Gastroesophageal sphincter (tissue), 4 donors: ENCODE measurements at regions not wholly inside any gene's neighbourhood (a gene's known extent, or its start where the extent isn't known, plus 50 kb on each side); places are given as distances from the start of the nearest gene placed in this dataset.

Experiments used
- ATAC-seq: fragments of 150-250 bp; one replicate; pipeline ENCODE4 v1.9.1; 2016; ENCODE audit warnings: mild to moderate bottlenecking, moderate library complexity
- H3K27ac ChIP-seq, 4 donors: fragments of 200-600 bp; sonication (generic) in 3 of 4; 1 replicate in 3 of 4; 2 replicates in 1 of 4; pipeline ENCODE4 v1.5.1; 2016 to 2019
- H3K27me3 ChIP-seq: fragments of 200-600 bp; sonication (generic); one replicate; pipeline ENCODE4 v1.5.1; 2019
- H3K36me3 ChIP-seq, 2 donors: fragments of 200-600 bp; sonication (generic); one replicate each; pipeline ENCODE4 v1.5.1; 2019; ENCODE audit warnings: control low read depth in 1 of 2
- H3K4me1 ChIP-seq, 3 donors: fragments of 200-600 bp; sonication (generic); 1 replicate in 2 of 3; 2 replicates in 1 of 3; pipeline ENCODE4 v1.5.1; 2016 to 2019; ENCODE audit warnings: control low read depth in 2 of 3
- H3K4me3 ChIP-seq, 2 donors: fragments of 200-600 bp; sonication (generic); one replicate each; pipeline ENCODE4 v1.5.1; 2019; ENCODE audit warnings: mild to moderate bottlenecking in 1 of 2, moderate library complexity in 1 of 2
- H3K9me3 ChIP-seq, 3 donors: fragments of 200-600 bp; sonication (generic); one replicate each; pipeline ENCODE4 v1.5.1; 2017 to 2019; ENCODE audit warnings: control low read depth in 2 of 3
- EP300 ChIP-seq: sonication (generic); formaldehyde crosslinking; IDR thresholded peaks from one replicate; pipeline ENCODE4 v1.6.1; 2017; ENCODE audit warnings: antibody characterized with exemption, mild to moderate bottlenecking
- POLR2A ChIP-seq, 2 donors: fragments of 450-650 bp; IDR thresholded peaks; one replicate each; pipeline ENCODE4 v1.6.1; 2017; ENCODE audit warnings: antibody characterized with exemption in 2 of 2, mild to moderate bottlenecking in 2 of 2, moderate library complexity in 1 of 2
- POLR2AphosphoS5 ChIP-seq: sonication (generic); formaldehyde crosslinking; IDR thresholded peaks from one replicate; pipeline ENCODE4 v1.6.1; 2017; ENCODE audit warnings: antibody characterized with exemption
- WGBS, 2 donors: methylation state at CpG; one replicate each; pipeline ENCODE4 v1.1.5; 2018; ENCODE audit warnings: low coverage in 1 of 2; 5-methylcytosine and 5-hydroxymethylcytosine counted together
- TF ChIP-seq, protein P1 (sequence below), 4 experiments: fragments of 200-600 bp in 2 of 4; fragments of 450-650 bp in 2 of 4; sonication (generic) in 1 of 4; IDR thresholded peaks; one replicate each; pipeline ENCODE4 v1.5.1; 2017 to 2019; ENCODE audit warnings: antibody characterized with exemption in 4 of 4, mild to moderate bottlenecking in 2 of 4, moderate library complexity in 2 of 4

- Histone ChIP-seq H3K36me3 (no peaks in the 10 kb centered on the region), H3K4me3 (no peak overlapping the region), H3K27ac (no peak overlapping the region), H3K4me1 (no peaks in the 10 kb centered on the region), H3K9me3 (no peaks in the 10 kb centered on the region), H3K27me3 (peaks cover 7% of the 10 kb centered on the region)
- ATAC-seq = no peak
- 52 to 56% methylated on average over 10 of the region's 10 CpGs for WGBS, 2 donors
- TF ChIP-seq EP300 = no peak
- TF ChIP-seq, protein P1, sequence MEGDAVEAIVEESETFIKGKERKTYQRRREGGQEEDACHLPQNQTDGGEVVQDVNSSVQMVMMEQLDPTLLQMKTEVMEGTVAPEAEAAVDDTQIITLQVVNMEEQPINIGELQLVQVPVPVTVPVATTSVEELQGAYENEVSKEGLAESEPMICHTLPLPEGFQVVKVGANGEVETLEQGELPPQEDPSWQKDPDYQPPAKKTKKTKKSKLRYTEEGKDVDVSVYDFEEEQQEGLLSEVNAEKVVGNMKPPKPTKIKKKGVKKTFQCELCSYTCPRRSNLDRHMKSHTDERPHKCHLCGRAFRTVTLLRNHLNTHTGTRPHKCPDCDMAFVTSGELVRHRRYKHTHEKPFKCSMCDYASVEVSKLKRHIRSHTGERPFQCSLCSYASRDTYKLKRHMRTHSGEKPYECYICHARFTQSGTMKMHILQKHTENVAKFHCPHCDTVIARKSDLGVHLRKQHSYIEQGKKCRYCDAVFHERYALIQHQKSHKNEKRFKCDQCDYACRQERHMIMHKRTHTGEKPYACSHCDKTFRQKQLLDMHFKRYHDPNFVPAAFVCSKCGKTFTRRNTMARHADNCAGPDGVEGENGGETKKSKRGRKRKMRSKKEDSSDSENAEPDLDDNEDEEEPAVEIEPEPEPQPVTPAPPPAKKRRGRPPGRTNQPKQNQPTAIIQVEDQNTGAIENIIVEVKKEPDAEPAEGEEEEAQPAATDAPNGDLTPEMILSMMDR (IDR thresholded peaks at IDR 0.05) = no peak
- no peak for TF ChIP-seq POLR2A (IDR thresholded peaks at IDR 0.05)
- no peak for TF ChIP-seq POLR2AphosphoS5
Measured at GRCh38 chr10:8272794-8273425, 218.4 kb downstream of the GATA3 start.

DNA sequence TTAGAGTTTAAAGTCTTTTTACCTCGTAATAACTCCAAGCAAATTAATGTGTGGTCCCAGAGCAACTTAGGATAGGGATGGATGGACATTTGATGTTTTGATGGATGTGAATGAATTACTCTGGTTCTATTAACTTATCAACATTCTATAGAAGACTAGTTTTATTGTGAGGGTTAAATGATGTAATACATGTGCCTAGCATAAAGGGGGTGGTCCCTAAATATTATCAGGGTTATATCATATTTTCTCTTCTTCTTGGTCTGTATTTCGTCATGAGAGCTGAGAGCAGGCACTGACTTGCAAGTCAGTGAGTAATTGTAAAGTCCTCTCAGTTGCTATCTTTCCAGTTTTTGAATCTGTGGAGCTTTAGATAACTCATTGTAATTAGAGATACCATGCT lies 219.3 kb downstream of the GATA3 start:
- Histone ChIP-seq H3K36me3 (no peaks in the 10 kb centered on the region), H3K4me1 (no peaks in the 10 kb centered on the region), H3K9me3 (no peaks in the 10 kb centered on the region), H3K4me3 (no peak overlapping the region), H3K27me3 (peaks cover 11% of the 10 kb centered on the region), H3K27ac (no peak overlapping the region)
- ATAC-seq = no peak
- TF ChIP-seq EP300 = no peak
- TF ChIP-seq, protein P1 (IDR thresholded peaks at IDR 0.05) = no peak
- 37 to 54% methylated on average over 1 to 2 of the region's 2 CpGs for WGBS, 2 donors

- TF ChIP-seq, protein P1 (IDR thresholded peaks at IDR 0.05) = no peak
- no peak for TF ChIP-seq POLR2A (IDR thresholded peaks at IDR 0.05)
- no peaks in the 10 kb centered on the region for H3K9me3 ChIP-seq
- 55 to 81% methylated on average over 6 to 7 of the region's 7 CpGs for WGBS, 2 donors
- no peak overlapping the region for H3K27ac ChIP-seq
- no peaks in the 10 kb centered on the region for H3K36me3 ChIP-seq
- H3K4me3 ChIP-seq = no peak overlapping the region
- ATAC-seq = no peak
- H3K4me1 ChIP-seq = no peaks in the 10 kb centered on the region
- H3K27me3 ChIP-seq = peaks cover 19% of the 10 kb centered on the region
Measured at GRCh38 chr10:8275911-8276310, 221.4 kb downstream of the GATA3 start.

DNA sequence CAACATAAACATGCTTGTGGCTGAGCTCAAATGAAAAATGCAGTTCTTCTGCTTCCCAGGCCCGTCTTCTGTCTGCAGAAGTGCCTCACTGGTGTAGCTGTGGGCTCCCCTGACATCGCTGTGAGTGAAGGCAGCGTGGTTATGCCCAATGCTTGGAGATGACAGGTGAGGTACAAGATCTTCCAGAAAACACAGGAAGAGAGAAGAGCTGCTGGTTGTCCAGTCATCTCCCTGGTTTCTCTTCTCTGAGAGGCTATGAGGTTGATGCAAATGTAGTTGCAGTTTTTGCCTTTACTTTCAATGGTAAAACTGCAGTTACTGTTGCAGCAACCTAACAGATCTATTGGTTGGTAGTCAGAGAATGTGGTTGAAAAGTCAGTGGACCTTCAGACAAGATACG lies 223.6 kb downstream of the GATA3 start:
- Histone ChIP-seq H3K4me3 (no peak overlapping the region), H3K27me3 (peaks cover 27% of the 10 kb centered on the region), H3K27ac (no peak overlapping the region), H3K4me1 (no peaks in the 10 kb centered on the region), H3K9me3 (no peaks in the 10 kb centered on the region), H3K36me3 (no peaks in the 10 kb centered on the region)
- 33% methylated on average over 1 to 4 of the region's 4 CpGs for WGBS, 2 donors
- TF ChIP-seq EP300 (no peak), POLR2A (IDR thresholded peaks at IDR 0.05) (no peak), POLR2AphosphoS5 (no peak)
- TF ChIP-seq, protein P1 (IDR thresholded peaks at IDR 0.05) = no peak
- ATAC-seq = no peak

DNA sequence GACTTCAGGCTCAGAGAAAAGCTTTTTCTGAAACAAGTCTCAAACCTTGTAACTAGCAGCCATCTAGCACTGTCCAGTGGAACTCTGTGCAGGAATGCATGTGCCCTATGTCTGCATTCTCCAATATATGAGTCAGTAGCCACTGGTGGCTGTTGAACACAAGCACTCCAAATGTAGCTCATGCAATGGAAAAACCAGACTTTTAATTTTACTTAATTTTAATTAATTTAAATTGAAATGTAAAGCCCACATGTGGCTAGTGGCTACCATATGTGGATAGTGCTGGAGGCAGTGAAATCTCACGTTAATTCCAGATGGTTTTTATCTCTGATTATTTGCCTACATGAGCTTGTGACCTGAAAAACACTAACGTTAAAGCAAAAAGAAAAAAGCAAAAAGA lies 225.1 kb downstream of the GATA3 start:
- Histone ChIP-seq H3K4me3 (no peak overlapping the region), H3K27ac (no peak overlapping the region), H3K27me3 (peaks cover 26% of the 10 kb centered on the region), H3K36me3 (no peaks in the 10 kb centered on the region), H3K9me3 (no peaks in the 10 kb centered on the region), H3K4me1 (no peaks in the 10 kb centered on the region)
- 6 to 24% methylated on average over 2 of the region's 2 CpGs for WGBS, 2 donors
- no peak for TF ChIP-seq EP300
- TF ChIP-seq, protein P1 (IDR thresholded peaks at IDR 0.05) = no peak
- no peak for ATAC-seq
